Spleen (tissue), 11 donors: ENCODE measurements at regions not wholly inside any gene's neighbourhood (a gene's known extent, or its start where the extent isn't known, plus 50 kb on each side); places are given as distances from the start of the nearest gene placed in this dataset.

Experiments used
- DNase-seq: peaks from one replicate; pipeline ENCODE4 v3.0.0-alpha.2; 2020
- H3K27ac ChIP-seq, 8 donors: fragments of 200-600 bp; sonication (generic) in 7 of 8; 1 replicate in 4 of 8; 2 replicates in 4 of 8; pipeline versions ENCODE4 v1.5.0 to v1.8.0; 2016 to 2021; ENCODE audit warnings: inconsistent platforms in 4 of 8, mild to moderate bottlenecking in 4 of 8, moderate library complexity in 1 of 8
- H3K27me3 ChIP-seq, 7 donors: fragments of 200-600 bp; sonication (generic) in 6 of 7; replicated peaks in 1 of 7; 1 replicate in 4 of 7; 2 replicates in 3 of 7; pipeline versions ENCODE4 v1.5.0 to v1.8.0; 2016 to 2021; ENCODE audit warnings: inconsistent platforms in 3 of 7, mild to moderate bottlenecking in 1 of 7
- H3K36me3 ChIP-seq, 6 donors: fragments of 200-600 bp; sonication (generic) in 5 of 6; 1 replicate in 4 of 6; 2 replicates in 2 of 6; pipeline versions ENCODE4 v1.5.0 to v1.8.0; 2016 to 2021; ENCODE audit warnings: inconsistent platforms in 2 of 6
- H3K4me1 ChIP-seq, 6 donors: fragments of 200-600 bp; sonication (generic) in 5 of 6; 1 replicate in 3 of 6; 2 replicates in 3 of 6; pipeline versions ENCODE4 v1.5.0 to v1.8.0; 2016 to 2021; ENCODE audit warnings: inconsistent platforms in 3 of 6
- H3K4me3 ChIP-seq, 8 donors: fragments of 200-600 bp; sonication (generic) in 7 of 8; 1 replicate in 4 of 8; 2 replicates in 4 of 8; pipeline versions ENCODE4 v1.5.0 to v1.8.0; 2016 to 2021; ENCODE audit warnings: inconsistent platforms in 4 of 8, mild to moderate bottlenecking in 4 of 8, moderate library complexity in 2 of 8
- H3K9me3 ChIP-seq, 8 donors: fragments of 200-600 bp; sonication (generic) in 7 of 8; 1 replicate in 4 of 8; 2 replicates in 4 of 8; pipeline versions ENCODE4 v1.5.0 to v1.8.0; 2016 to 2021; ENCODE audit warnings: inconsistent platforms in 4 of 8
- POLR2A ChIP-seq, 3 donors: fragments of 450-650 bp; IDR thresholded peaks; one replicate each; pipeline ENCODE4 v1.5.1; 2017; ENCODE audit warnings: antibody characterized with exemption in 3 of 3, mild to moderate bottlenecking in 1 of 3
- POLR2AphosphoS5 ChIP-seq, 3 donors: sonication (generic); formaldehyde crosslinking; IDR thresholded peaks; one replicate each; pipeline ENCODE4 v1.5.1; 2017; ENCODE audit warnings: antibody characterized with exemption in 3 of 3
- WGBS, 5 donors: extraction: QIAGEN DNeasy Blood & Tissue Kit in 3 of 5; methylation state at CpG; one replicate each; pipeline versions ENCODE4 v1.1.5 to v1.1.7; 2013 to 2018; 5-methylcytosine and 5-hydroxymethylcytosine counted together
- intact Hi-C: fragments of 100-400 bp; cut with DNase I; formaldehyde crosslinking; loops from one replicate; pipeline ENCODE4 v1.15.0; 2023; ENCODE audit warnings: low total_unique reads
- TF ChIP-seq, protein P1 (sequence below), 11 experiments: fragments of 200-600 bp in 7 of 11; fragments of 450-650 bp in 4 of 11; sonication (generic) in 4 of 11; IDR thresholded peaks in 8 of 11; conservative IDR thresholded peaks in 3 of 11; 1 replicate in 7 of 11; 2 replicates in 4 of 11; pipeline versions ENCODE4 v1.4.0 to v1.8.0; 2016 to 2021; ENCODE audit warnings: antibody characterized with exemption in 11 of 11, inconsistent platforms in 4 of 11, mild to moderate bottlenecking in 1 of 11
- donor health status: healthy with polysubstance abuse.
- donor health status: DM: no; HTN: no; CAD: no; lungs with moderate emphysema.
- donor health status: DM: no; HTN: no; CAD: no.
- donor health status: Bipolar disorder and iron deficiency.
- donor health status: healthy.
- donor health status: DM: no; HTN: no; CAD: no.
- donor health status: DM: yes; HTN: yes; CAD: no.

DNA sequence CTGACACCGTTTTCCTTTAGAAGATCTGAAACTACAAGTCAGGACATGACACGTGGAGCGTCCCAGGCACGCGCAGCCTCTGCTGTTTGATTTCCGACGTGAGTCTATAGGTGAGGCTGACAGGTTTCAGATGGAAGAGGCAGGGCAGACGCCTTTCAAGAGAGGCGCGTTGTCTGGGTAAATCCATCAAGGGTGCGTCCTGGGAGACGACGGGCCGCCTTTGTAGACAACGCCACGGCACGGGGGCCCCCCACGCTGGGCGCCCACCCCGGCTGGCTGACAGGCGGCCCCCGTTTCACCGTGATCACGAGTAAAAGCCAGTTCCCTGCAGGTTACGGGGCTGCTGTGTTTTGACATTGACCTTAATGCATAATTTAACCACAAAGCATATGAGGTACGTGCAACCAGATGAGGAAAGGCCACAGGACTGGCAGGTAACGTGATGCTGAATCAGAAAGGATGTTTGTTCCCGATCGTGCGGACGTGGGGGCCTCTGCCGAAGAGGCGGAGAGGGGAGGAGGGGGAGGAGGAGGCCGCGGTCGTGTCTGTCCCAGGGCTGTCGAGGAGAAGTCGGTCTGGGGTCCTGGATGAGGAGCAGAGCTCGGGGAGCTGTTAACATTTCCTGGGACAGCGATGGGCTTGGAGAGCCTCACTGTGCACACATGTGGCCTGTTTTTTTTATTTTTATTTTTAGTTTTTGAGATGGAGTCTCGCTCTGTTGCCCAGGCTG lies 51.1 kb upstream of the PPP2R3B start:
- Histone ChIP-seq H3K27ac (no peak overlapping the region), H3K27me3 (peaks cover 0 to 19% (median 0%) of the 10 kb centered on the region in 7 donors), H3K4me1 (no peaks in the 10 kb centered on the region), H3K4me3 (no peak overlapping the region), H3K36me3 (no peaks in the 10 kb centered on the region), H3K9me3 (peaks cover 0 to 4% (median 0%) of the 10 kb centered on the region in 8 donors)
- no peak for TF ChIP-seq POLR2A (IDR thresholded peaks at IDR 0.05)
- TF ChIP-seq, protein P1, sequence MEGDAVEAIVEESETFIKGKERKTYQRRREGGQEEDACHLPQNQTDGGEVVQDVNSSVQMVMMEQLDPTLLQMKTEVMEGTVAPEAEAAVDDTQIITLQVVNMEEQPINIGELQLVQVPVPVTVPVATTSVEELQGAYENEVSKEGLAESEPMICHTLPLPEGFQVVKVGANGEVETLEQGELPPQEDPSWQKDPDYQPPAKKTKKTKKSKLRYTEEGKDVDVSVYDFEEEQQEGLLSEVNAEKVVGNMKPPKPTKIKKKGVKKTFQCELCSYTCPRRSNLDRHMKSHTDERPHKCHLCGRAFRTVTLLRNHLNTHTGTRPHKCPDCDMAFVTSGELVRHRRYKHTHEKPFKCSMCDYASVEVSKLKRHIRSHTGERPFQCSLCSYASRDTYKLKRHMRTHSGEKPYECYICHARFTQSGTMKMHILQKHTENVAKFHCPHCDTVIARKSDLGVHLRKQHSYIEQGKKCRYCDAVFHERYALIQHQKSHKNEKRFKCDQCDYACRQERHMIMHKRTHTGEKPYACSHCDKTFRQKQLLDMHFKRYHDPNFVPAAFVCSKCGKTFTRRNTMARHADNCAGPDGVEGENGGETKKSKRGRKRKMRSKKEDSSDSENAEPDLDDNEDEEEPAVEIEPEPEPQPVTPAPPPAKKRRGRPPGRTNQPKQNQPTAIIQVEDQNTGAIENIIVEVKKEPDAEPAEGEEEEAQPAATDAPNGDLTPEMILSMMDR (IDR thresholded peaks at IDR 0.05 in 8 of 11, conservative IDR thresholded peaks at IDR 0.05 in 3 of 11), result no peak
- TF ChIP-seq POLR2AphosphoS5 (IDR thresholded peaks at IDR 0.05), result no peak
- DNase-seq, result peak; percentile 62
- WGBS, 5 donors, result 55 to 75% (median 70%) methylated on average over 40 to 41 of the region's 41 CpGs
- intact Hi-C loops, result no loop called here

DNA sequence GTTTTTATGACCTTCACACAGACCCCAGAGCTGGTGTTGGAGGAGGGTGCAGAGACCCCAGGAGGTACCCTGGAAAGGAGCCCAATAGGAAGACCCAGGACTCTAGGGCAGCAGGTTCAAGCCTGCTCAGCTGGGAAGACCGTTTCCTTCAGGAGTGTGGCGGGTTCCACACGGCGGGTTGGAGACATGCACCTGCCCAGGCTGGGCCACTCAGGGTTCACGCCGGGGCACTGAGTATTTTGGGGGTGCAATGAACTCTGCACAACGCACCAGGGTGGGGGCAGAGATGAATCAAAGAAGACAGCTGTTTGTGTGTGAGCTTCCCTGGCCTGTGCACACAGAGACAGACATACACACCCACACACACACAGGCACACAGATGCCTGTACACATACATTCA lies 52.5 kb upstream of the PPP2R3B start:
- Histone ChIP-seq H3K4me3 (no peak overlapping the region), H3K36me3 (no peaks in the 10 kb centered on the region), H3K27me3 (peaks cover 0 to 19% (median 0%) of the 10 kb centered on the region in 7 donors), H3K4me1 (no peaks in the 10 kb centered on the region), H3K27ac (no peak overlapping the region), H3K9me3 (peaks cover 0 to 4% (median 0%) of the 10 kb centered on the region in 8 donors)
- no peak for TF ChIP-seq POLR2AphosphoS5 (IDR thresholded peaks at IDR 0.05)
- intact Hi-C loops, result no loop called here
- 92 to 97% (median 95%) methylated on average over 7 of the region's 7 CpGs for WGBS, 5 donors
- peak; percentile 22 for DNase-seq

DNA sequence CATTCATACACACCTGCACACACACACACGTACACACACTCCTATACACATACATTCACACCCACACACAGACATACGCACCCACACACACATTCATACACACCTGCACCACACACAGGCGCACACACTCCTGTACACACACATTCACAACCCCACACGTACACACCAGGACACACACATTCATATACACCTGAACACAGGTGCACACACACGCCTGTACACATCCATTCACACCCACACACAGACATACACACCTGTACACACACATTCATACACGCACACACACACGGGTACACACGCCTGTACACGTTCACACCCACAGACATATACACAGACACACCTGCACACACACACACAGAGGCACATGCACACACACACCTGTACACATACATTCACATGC lies 53.0 kb upstream of the PPP2R3B start:
- H3K4me1 ChIP-seq, result no peaks in the 10 kb centered on the region
- TF ChIP-seq POLR2AphosphoS5 (IDR thresholded peaks at IDR 0.05), result no peak
- TF ChIP-seq, protein P1 (IDR thresholded peaks at IDR 0.05 in 8 of 11, conservative IDR thresholded peaks at IDR 0.05 in 3 of 11), result no peak
- TF ChIP-seq POLR2A (IDR thresholded peaks at IDR 0.05), result no peak
- no peak overlapping the region for H3K27ac ChIP-seq
- H3K27me3 ChIP-seq, result peaks cover 0 to 19% (median 0%) of the 10 kb centered on the region in 7 donors
- H3K9me3 ChIP-seq, result peaks cover 0 to 4% (median 0%) of the 10 kb centered on the region in 8 donors
- no peak for DNase-seq
- H3K36me3 ChIP-seq, result no peaks in the 10 kb centered on the region
- intact Hi-C loops, result no loop called here
- 92 to 97% (median 95%) methylated on average over 9 of the region's 9 CpGs; no CpG with 5 or more reads in 1 of the 5 donors for WGBS, 5 donors
- H3K4me3 ChIP-seq, result no peak overlapping the region

DNA sequence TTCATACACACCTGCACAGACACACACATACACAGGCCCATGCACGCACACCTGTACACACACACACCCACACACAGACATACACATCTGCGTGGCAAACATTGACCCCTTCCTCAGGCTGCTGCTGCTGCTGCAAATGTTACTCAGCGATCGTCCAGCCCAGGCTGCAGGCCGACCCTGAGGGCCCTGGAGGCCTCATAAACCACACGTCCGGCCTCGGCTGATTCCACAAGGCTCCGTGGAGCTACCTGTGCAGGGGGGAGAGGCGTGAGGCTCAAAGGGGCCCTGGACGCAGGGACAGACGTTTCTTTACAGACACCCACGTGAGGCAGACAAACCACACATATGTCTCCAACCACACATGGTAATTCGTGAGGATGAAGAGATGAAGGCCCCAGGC lies 53.9 kb upstream of the PPP2R3B start:
- Histone ChIP-seq H3K27me3 (peaks cover 0 to 19% (median 0%) of the 10 kb centered on the region in 7 donors), H3K27ac (no peak overlapping the region), H3K4me3 (no peak overlapping the region), H3K36me3 (no peaks in the 10 kb centered on the region), H3K4me1 (no peaks in the 10 kb centered on the region), H3K9me3 (peaks cover 0 to 4% (median 0%) of the 10 kb centered on the region in 8 donors)
- intact Hi-C loops, result no loop called here
- peak; percentile 34 for DNase-seq
- TF ChIP-seq, protein P1 (IDR thresholded peaks at IDR 0.05 in 8 of 11, conservative IDR thresholded peaks at IDR 0.05 in 3 of 11), result no peak
- TF ChIP-seq POLR2AphosphoS5 (IDR thresholded peaks at IDR 0.05) (no peak), POLR2A (IDR thresholded peaks at IDR 0.05) (no peak)
- 85 to 95% (median 89%) methylated on average over 13 to 14 of the region's 14 CpGs for whole genome bisulfite sequencing, 5 donors
